ENCODE measurements at regions not wholly inside any gene's neighbourhood (a gene's known extent, or its start where the extent isn't known, plus 50 kb on each side); places are given as distances from the start of the nearest gene placed in this dataset.

DNA sequence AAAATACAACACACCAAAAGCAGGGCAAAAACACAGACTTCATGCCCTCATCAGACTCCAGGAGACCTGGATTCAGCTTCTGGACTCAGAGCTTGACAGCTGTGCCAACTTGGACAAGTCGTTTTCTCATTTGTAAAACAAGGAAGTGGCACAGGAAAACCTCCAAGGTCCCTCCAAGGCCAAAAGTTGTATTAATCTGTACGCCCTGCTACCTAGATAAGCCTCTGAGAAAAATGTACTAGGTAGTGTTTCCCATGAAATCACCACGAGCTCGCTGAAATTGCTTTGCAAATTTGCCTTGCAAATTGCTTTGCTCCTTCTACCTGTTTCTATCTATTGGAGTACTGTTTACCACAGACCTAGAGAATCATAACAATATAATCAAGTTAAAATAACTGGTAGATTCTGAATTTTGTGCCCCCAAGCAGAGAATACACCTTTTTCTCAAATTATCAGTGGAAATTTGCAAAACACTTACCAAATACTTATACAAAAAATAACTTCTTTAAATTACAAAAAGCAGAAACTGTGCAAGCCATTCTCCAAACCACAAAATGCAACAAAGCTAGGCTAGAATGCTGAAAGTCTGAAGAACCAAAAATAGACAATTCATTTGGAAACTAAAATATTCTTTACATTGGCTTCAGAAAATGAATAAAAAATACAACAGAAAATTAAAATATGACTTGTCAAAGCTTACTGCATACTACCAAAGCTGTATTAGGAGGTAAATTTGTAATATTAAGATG lies 158.1 kb upstream of the CHST15 start:
- H3K36me3 ChIP-seq = no peaks in the 10 kb centered on the region
- no peaks in the 10 kb centered on the region for H3K9me3 ChIP-seq
- no peak for DNase-seq
- H3K4me1 ChIP-seq = no peaks in the 10 kb centered on the region
- no peak overlapping the region for H3K4me3 ChIP-seq
- no peaks in the 10 kb centered on the region for H3K27me3 ChIP-seq
- no peak overlapping the region for H3K27ac ChIP-seq
- TF ChIP-seq, protein P1, sequence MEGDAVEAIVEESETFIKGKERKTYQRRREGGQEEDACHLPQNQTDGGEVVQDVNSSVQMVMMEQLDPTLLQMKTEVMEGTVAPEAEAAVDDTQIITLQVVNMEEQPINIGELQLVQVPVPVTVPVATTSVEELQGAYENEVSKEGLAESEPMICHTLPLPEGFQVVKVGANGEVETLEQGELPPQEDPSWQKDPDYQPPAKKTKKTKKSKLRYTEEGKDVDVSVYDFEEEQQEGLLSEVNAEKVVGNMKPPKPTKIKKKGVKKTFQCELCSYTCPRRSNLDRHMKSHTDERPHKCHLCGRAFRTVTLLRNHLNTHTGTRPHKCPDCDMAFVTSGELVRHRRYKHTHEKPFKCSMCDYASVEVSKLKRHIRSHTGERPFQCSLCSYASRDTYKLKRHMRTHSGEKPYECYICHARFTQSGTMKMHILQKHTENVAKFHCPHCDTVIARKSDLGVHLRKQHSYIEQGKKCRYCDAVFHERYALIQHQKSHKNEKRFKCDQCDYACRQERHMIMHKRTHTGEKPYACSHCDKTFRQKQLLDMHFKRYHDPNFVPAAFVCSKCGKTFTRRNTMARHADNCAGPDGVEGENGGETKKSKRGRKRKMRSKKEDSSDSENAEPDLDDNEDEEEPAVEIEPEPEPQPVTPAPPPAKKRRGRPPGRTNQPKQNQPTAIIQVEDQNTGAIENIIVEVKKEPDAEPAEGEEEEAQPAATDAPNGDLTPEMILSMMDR (IDR thresholded peaks at IDR 0.05) = no peak
- no peak for TF ChIP-seq POLR2A (IDR thresholded peaks at IDR 0.05)

DNA sequence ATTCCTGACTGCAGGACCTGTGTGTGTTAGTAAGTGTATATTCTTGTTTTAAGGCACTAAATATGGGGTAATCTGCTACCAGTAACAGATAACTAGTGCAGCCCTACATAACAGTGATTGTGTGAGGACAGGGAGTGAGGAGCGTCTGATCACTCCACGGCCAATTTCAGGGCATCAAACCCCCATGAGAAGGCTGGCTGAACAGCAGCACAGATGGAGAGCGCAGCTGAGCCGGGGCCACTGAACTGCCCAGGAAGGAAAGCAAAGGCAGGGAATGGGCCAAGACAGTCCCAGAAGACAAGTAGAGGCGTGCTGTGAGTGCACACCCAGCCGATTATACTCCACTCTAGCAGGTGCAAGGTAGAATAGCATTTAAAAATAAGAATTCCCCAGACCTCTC lies 157.1 kb upstream of the CHST15 start:
- TF ChIP-seq, protein P1 (IDR thresholded peaks at IDR 0.05) = no peak
- TF ChIP-seq POLR2A (IDR thresholded peaks at IDR 0.05) = no peak
- DNase-seq = no peak

DNA sequence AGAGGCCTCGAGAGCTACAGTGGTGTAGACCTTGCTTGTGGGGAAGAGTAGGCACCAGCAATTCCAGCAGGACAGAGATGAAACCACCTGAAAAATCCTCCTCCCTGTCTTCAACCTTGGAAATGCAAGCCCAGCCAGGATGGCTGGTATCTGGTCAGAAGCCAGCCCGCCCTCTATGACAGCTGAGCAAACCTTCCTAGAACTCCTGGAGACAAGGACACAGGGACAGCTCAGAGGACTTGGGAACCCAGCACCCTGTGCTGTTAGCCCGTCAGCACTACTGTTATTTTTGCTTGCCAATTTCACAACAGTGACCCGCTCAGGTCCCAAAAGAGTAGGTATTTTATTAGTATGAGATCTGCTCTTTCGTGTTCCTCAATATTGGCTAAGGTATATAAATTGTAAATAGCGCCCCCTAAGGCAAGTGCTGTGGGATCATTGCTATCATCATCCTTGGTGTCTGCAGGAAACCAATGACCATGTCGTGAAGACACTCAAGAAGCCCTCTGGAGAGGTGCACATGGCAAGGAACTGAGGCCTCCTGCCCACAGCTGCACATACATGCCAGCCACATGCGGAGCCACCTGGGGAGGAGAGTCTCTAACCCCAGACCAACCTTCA lies 156.5 kb upstream of the CHST15 start:
- H3K4me3 ChIP-seq = no peak overlapping the region
- no peaks in the 10 kb centered on the region for H3K4me1 ChIP-seq
- H3K36me3 ChIP-seq = no peaks in the 10 kb centered on the region
- no peak for DNase-seq
- TF ChIP-seq, protein P1 (IDR thresholded peaks at IDR 0.05) = no peak
- no peak for TF ChIP-seq POLR2A (IDR thresholded peaks at IDR 0.05)
- no peak overlapping the region for H3K27ac ChIP-seq
- no peaks in the 10 kb centered on the region for H3K27me3 ChIP-seq
- no peaks in the 10 kb centered on the region for H3K9me3 ChIP-seq

More for the DNA sequence above, 157.1 kb upstream of the CHST15 start:
- no peaks in the 10 kb centered on the region for H3K4me1 ChIP-seq
- no peak overlapping the region for H3K27ac ChIP-seq
- no peaks in the 10 kb centered on the region for H3K27me3 ChIP-seq
- H3K9me3 ChIP-seq = no peaks in the 10 kb centered on the region
- H3K4me3 ChIP-seq = no peak overlapping the region
- H3K36me3 ChIP-seq = no peaks in the 10 kb centered on the region

DNA sequence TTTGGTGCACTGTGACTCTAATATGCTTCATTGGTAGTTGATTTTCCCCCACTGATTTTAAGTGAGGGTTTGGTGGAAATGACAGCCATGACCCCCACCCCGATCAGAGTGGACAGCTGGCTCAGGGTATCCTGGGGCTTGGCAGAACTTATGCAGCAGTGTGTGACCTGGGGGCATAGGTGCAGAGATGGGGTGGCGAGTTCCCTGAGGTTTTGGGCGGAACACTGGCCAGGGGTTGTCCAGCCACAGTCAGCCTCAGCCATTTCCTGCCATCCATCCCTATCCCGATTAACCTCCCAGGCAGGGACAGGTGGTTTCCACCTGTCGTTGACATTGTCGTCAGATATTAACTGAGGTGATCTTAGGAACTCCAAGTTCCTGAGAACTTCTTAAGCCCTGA lies 155.8 kb upstream of the CHST15 start:
- DNase-seq = no peak
- TF ChIP-seq, protein P1 (IDR thresholded peaks at IDR 0.05) = no peak
- TF ChIP-seq POLR2A (IDR thresholded peaks at IDR 0.05) = no peak
- Histone ChIP-seq H3K27ac (no peak overlapping the region), H3K4me1 (no peaks in the 10 kb centered on the region), H3K9me3 (no peaks in the 10 kb centered on the region), H3K27me3 (no peaks in the 10 kb centered on the region), H3K4me3 (no peak overlapping the region), H3K36me3 (no peaks in the 10 kb centered on the region)

- Histone ChIP-seq H3K27ac (no peak overlapping the region), H3K4me1 (no peaks in the 10 kb centered on the region), H3K9me3 (no peaks in the 10 kb centered on the region), H3K4me3 (no peak overlapping the region), H3K36me3 (no peaks in the 10 kb centered on the region), H3K27me3 (no peaks in the 10 kb centered on the region)
- no peak for TF ChIP-seq POLR2A (IDR thresholded peaks at IDR 0.05)
- TF ChIP-seq, protein P1 (IDR thresholded peaks at IDR 0.05) = no peak
- peak in 2 of 3 donors; percentile 41 to 56 for DNase-seq
These were observed 155.0 kb upstream of the CHST15 start for GRCh38 chr10:124248056-124249045.

Measured in Peyer's patch (tissue), 4 donors.